OCI-LY3 (cell line): ENCODE measurements at regions not wholly inside any gene's neighbourhood (a gene's known extent, or its start where the extent isn't known, plus 50 kb on each side); places are given as distances from the start of the nearest gene placed in this dataset.
"Not testable (repeated sequence)": the region's sequence is repeated elsewhere in the genome, so short reads cannot be mapped to it uniquely, and the experiment has no call there.

ENCODE experiments used
- H2AFZ ChIP-seq: fragments of 200-600, 300-600 bp; shearing (Covaris generic); 2 replicates; pipeline ENCODE4 v1.6.0; 2014; ENCODE audit warnings: antibody characterized with exemption, low read depth, low read length
- H3K27ac ChIP-seq: fragments of 200-600, 300-600 bp; sonication (generic); 2 replicates; pipeline ENCODE4 v1.5.1; 2014; ENCODE audit warnings: mild to moderate bottlenecking, low read length, moderate library complexity, mixed read lengths
- H3K27me3 ChIP-seq: fragments of 200-600, 300-600 bp; sonication (generic); 2 replicates; pipeline ENCODE4 v1.6.1; 2014; ENCODE audit warnings: low read depth, low read length, mixed read lengths
- H3K36me3 ChIP-seq: fragments of 200-600, 300-600 bp; sonication (generic); replicated peaks from 2 replicates; pipeline ENCODE3; 2014; ENCODE audit warnings: low read depth, low read length, mixed read lengths
- H3K4me1 ChIP-seq: fragments of 300-600, 200-600 bp; sonication (generic); 2 replicates; pipeline ENCODE4 v1.6.1; 2014; ENCODE audit warnings: low read length, mixed read lengths
- H3K4me2 ChIP-seq: fragments of 200-600, 300-600 bp; sonication (generic); 2 replicates; pipeline ENCODE4 v1.6.1; 2014; ENCODE audit warnings: low read length, mixed read lengths
- H3K4me3 ChIP-seq: fragments of 300-600, 200-600 bp; sonication (generic); 2 replicates; pipeline ENCODE4 v1.5.1; 2014; ENCODE audit warnings: antibody characterized with exemption, mild to moderate bottlenecking, low read length, moderate library complexity
- H3K79me2 ChIP-seq: fragments of 300-600, 200-600 bp; shearing (Covaris generic); 2 replicates; pipeline ENCODE4 v1.6.1; 2014; ENCODE audit warnings: mild to moderate bottlenecking, low read length, mixed read lengths
- H3K9ac ChIP-seq: fragments of 300-600, 200-600 bp; shearing (Covaris generic); 2 replicates; pipeline ENCODE4 v1.6.0; 2014; ENCODE audit warnings: mild to moderate bottlenecking, low read length, moderate library complexity
- H3K9me3 ChIP-seq: fragments of 200-600, 300-600 bp; shearing (Covaris generic); 2 replicates; pipeline ENCODE4 v1.6.1; 2014; ENCODE audit warnings: low read length, mixed read lengths; ENCODE audit not compliant: insufficient read depth
- H4K20me1 ChIP-seq: fragments of 200-600, 300-600 bp; sonication (generic); 2 replicates; pipeline ENCODE4 v1.6.1; 2016; ENCODE audit warnings: low read length, mixed read lengths; ENCODE audit not compliant: insufficient read depth
- EZH2phosphoT487 ChIP-seq: fragments of 200-600 bp; shearing (Covaris generic); IDR thresholded peaks from 2 replicates; pipeline ENCODE4 v1.6.1; 2018; ENCODE audit warnings: antibody characterized with exemption, mixed run types, low read depth
- TF ChIP-seq, protein P1 (sequence below): fragments of 200-600, 300-600 bp; sonication (generic); IDR thresholded peaks from 2 replicates; pipeline ENCODE4 v1.5.1; 2014; ENCODE audit warnings: antibody characterized with exemption, low read length, low read depth

DNA sequence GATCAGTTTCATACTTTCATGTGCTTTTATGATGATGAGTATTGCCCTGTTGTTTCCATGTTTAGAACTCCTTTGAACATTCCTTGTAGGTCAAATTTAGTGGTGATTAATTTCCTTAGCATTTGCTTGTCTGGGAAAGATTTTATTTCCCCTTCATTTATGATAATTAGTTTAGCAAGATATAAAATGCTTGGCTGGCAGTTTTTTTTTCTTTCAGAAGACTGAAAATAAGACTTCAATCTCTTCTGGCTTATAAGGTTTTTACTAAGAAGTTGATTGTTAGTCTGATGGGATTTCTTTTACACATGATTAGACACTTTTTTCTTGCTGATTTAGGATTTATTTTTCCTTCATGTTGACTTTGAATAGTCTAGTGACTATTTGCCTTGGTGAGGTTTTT is 238.9 kb upstream of the ADCY2 start:
- no peak for TF ChIP-seq EZH2phosphoT487
- TF ChIP-seq, protein P1, sequence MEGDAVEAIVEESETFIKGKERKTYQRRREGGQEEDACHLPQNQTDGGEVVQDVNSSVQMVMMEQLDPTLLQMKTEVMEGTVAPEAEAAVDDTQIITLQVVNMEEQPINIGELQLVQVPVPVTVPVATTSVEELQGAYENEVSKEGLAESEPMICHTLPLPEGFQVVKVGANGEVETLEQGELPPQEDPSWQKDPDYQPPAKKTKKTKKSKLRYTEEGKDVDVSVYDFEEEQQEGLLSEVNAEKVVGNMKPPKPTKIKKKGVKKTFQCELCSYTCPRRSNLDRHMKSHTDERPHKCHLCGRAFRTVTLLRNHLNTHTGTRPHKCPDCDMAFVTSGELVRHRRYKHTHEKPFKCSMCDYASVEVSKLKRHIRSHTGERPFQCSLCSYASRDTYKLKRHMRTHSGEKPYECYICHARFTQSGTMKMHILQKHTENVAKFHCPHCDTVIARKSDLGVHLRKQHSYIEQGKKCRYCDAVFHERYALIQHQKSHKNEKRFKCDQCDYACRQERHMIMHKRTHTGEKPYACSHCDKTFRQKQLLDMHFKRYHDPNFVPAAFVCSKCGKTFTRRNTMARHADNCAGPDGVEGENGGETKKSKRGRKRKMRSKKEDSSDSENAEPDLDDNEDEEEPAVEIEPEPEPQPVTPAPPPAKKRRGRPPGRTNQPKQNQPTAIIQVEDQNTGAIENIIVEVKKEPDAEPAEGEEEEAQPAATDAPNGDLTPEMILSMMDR, result no peak
- Histone ChIP-seq H3K27me3 (no peaks in the 10 kb centered on the region), H3K36me3 (no peaks in the 10 kb centered on the region), H3K9me3 (no peaks in the 10 kb centered on the region), H3K4me3 (no peak overlapping the region), H4K20me1 (no peaks in the 10 kb centered on the region), H3K4me1 (no peaks in the 10 kb centered on the region), H3K79me2 (no peaks in the 10 kb centered on the region), H2AFZ (no peak overlapping the region), H3K9ac (no peak overlapping the region), H3K4me2 (no peak overlapping the region), H3K27ac (no peak overlapping the region)

DNA sequence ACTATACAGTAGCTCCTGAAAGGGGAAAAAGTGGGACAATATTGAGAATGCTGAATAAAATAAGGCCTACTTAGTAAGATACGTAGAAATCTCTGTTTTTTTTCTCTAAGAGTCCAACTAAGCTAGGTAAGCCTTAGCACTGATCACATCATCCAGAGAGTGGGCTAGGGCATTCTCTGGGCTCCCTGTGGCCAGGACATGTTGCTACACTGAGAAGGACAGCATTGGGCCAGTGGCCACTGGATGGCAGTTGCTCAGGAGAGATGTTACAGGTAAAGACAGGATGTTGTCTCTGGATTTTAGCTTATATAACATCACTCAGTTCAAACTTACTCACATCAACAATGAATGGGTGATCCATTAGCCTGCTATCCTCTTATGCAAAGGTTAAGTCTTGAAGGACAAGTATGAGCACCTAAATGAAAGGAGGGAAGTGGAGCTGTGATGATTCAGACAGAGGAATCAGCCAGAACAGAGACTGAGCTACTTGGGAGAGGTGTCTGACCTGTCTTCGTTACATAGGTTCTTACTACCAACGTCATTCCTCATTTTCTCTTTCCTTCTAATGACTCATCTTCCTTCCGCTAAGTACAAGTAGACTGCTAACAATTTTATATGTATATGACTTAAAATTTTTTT is 226.6 kb upstream of the ADCY2 start:
- no peak overlapping the region for H3K9ac ChIP-seq
- no peak overlapping the region for H3K27ac ChIP-seq
- no peaks in the 10 kb centered on the region for H3K27me3 ChIP-seq
- no peak overlapping the region for H3K4me2 ChIP-seq
- H3K9me3 ChIP-seq, result no peaks in the 10 kb centered on the region
- no peaks in the 10 kb centered on the region for H3K36me3 ChIP-seq
- no peak overlapping the region for H3K4me3 ChIP-seq
- TF ChIP-seq, protein P1, result no peak
- no peak for TF ChIP-seq EZH2phosphoT487
- H3K79me2 ChIP-seq, result no peaks in the 10 kb centered on the region
- H2AFZ ChIP-seq, result no peak overlapping the region
- no peaks in the 10 kb centered on the region for H4K20me1 ChIP-seq
- no peaks in the 10 kb centered on the region for H3K4me1 ChIP-seq

DNA sequence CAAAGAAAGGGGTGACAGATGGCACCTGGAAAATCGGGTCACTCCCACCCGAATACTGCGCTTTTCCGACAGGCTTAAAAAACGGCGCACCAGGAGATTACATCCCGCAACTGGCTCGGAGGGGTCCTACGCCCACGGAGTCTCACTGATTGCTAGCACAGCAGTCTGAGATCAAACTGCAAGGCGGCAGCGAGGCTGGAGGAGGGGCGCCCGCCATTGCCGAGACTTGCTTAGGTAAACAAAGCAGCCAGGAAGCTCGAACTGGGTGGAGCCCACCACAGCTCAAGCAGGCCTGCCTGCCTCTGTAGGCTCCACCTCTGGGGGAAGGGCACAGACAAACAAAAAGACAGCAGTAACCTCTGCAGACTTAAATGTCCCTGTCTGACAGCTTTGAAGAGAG is 225.2 kb upstream of the ADCY2 start:
- not testable (repeated sequence) for H3K79me2 ChIP-seq, H3K4me1 ChIP-seq, H3K27me3 ChIP-seq, H2AFZ ChIP-seq, H3K36me3 ChIP-seq, H3K9ac ChIP-seq, H4K20me1 ChIP-seq, H3K4me2 ChIP-seq, H3K4me3 ChIP-seq, H3K9me3 ChIP-seq, H3K27ac ChIP-seq

DNA sequence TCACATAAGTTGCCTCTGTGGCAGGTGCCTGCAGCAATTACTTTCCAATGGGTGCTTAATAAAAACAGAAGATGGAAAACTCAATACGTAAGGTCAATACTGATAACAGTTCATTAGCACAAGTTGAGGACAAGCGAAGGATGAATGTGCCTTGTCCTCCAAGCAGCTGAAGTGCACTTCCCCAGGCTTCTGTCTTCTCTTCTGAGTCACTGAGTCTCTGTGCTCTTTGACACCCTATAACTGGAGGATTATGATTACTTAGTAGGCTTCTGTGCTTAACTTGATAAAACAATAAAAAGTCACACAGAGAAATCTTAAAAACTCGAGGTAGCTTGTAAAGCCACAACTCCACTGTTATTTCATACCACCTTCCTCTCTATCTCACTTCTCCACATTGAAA is 216.6 kb upstream of the ADCY2 start:
- Histone ChIP-seq H3K27me3 (no peaks in the 10 kb centered on the region), H3K4me3 (no peak overlapping the region), H3K9ac (no peak overlapping the region), H3K79me2 (no peaks in the 10 kb centered on the region), H3K4me1 (no peaks in the 10 kb centered on the region), H3K9me3 (no peaks in the 10 kb centered on the region), H3K36me3 (no peaks in the 10 kb centered on the region), H3K4me2 (no peak overlapping the region), H4K20me1 (no peaks in the 10 kb centered on the region), H3K27ac (no peak overlapping the region), H2AFZ (no peak overlapping the region)
- TF ChIP-seq, protein P1, result no peak
- TF ChIP-seq EZH2phosphoT487, result no peak
